NCI-H187 treated with DMSO at 0.1 percent for 48 hours (cell line): ENCODE measurements at regions not wholly inside any gene's neighbourhood (a gene's known extent, or its start where the extent isn't known, plus 50 kb on each side); places are given as distances from the start of the nearest gene placed in this dataset.

Experiments
- DNase-seq: peaks from one replicate; lab custom pipeline; 2025; lab: John Stamatoyannopoulos, UW

- no peak for DNase-seq
Observed at GRCh38 chr4:19401301-19402080, 850.2 kb upstream of the SLIT2 start.

- no peak for DNase-seq
Observed at GRCh38 chr4:19400820-19401219, 850.9 kb upstream of the SLIT2 start.

GRCh38 chr4:19399001-19399400 is 852.7 kb upstream of the SLIT2 start:
- no peak for DNase-seq

- no peak for DNase-seq
Observed at GRCh38 chr4:19386786-19387185, 864.9 kb upstream of the SLIT2 start.

- no peak for DNase-seq
Observed at GRCh38 chr4:19382993-19383756, 868.5 kb upstream of the SLIT2 start.

GRCh38 chr4:19381068-19381467 is 870.6 kb upstream of the SLIT2 start:
- DNase-seq: no peak

GRCh38 chr4:19380600-19380999 is 871.1 kb upstream of the SLIT2 start:
- DNase-seq: no peak

GRCh38 chr4:19379191-19379708 is 872.5 kb upstream of the SLIT2 start:
- no peak for DNase-seq

- DNase-seq: no peak
Observed at GRCh38 chr4:19375931-19376330, 875.8 kb upstream of the SLIT2 start.

GRCh38 chr4:19375136-19375804 is 876.4 kb upstream of the SLIT2 start:
- no peak for DNase-seq

GRCh38 chr4:19372390-19372789 is 879.3 kb upstream of the SLIT2 start:
- DNase-seq: no peak

GRCh38 chr4:19368800-19369199 is 882.9 kb upstream of the SLIT2 start:
- DNase-seq: no peak

- no peak for DNase-seq
Observed at GRCh38 chr4:19366916-19367315, 884.8 kb upstream of the SLIT2 start.

- DNase-seq: no peak
Observed at GRCh38 chr4:19358015-19358414, 893.7 kb upstream of the SLIT2 start.

- DNase-seq: no peak
Observed at GRCh38 chr4:19349416-19349815, 902.3 kb upstream of the SLIT2 start.

GRCh38 chr4:19348746-19349145 is 903.0 kb upstream of the SLIT2 start:
- no peak for DNase-seq

- DNase-seq: no peak
Observed at GRCh38 chr4:19346636-19347035, 905.1 kb upstream of the SLIT2 start.

- DNase-seq: no peak
Observed at GRCh38 chr4:19329631-19330030, 922.1 kb upstream of the SLIT2 start.

- no peak for DNase-seq
Observed at GRCh38 chr4:19329077-19329476, 922.6 kb upstream of the SLIT2 start.

GRCh38 chr4:19327364-19327763 is 924.3 kb upstream of the SLIT2 start:
- DNase-seq: no peak

- no peak for DNase-seq
Observed at GRCh38 chr4:19324184-19324583, 927.5 kb upstream of the SLIT2 start.

- no peak for DNase-seq
Observed at GRCh38 chr4:19319607-19320006, 932.1 kb upstream of the SLIT2 start.

GRCh38 chr4:19317377-19317776 is 934.3 kb upstream of the SLIT2 start:
- no peak for DNase-seq
